22Rv1 (cell line): ENCODE measurements at regions not wholly inside any gene's neighbourhood (a gene's known extent, or its start where the extent isn't known, plus 50 kb on each side); places are given as distances from the start of the nearest gene placed in this dataset.

Experiments
- ZFX ChIP-seq: fragments of 450-650 bp; IDR thresholded peaks from 2 replicates; pipeline ENCODE4 v1.6.1; 2017; ENCODE audit warnings: antibody characterized with exemption, borderline replicate concordance
- TF ChIP-seq, protein P1 (sequence below): fragments of 450-650 bp; IDR thresholded peaks from 2 replicates; pipeline ENCODE4 v1.5.1; 2017; ENCODE audit warnings: mild to moderate bottlenecking

- TF ChIP-seq, protein P1, sequence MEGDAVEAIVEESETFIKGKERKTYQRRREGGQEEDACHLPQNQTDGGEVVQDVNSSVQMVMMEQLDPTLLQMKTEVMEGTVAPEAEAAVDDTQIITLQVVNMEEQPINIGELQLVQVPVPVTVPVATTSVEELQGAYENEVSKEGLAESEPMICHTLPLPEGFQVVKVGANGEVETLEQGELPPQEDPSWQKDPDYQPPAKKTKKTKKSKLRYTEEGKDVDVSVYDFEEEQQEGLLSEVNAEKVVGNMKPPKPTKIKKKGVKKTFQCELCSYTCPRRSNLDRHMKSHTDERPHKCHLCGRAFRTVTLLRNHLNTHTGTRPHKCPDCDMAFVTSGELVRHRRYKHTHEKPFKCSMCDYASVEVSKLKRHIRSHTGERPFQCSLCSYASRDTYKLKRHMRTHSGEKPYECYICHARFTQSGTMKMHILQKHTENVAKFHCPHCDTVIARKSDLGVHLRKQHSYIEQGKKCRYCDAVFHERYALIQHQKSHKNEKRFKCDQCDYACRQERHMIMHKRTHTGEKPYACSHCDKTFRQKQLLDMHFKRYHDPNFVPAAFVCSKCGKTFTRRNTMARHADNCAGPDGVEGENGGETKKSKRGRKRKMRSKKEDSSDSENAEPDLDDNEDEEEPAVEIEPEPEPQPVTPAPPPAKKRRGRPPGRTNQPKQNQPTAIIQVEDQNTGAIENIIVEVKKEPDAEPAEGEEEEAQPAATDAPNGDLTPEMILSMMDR: no peak
- TF ChIP-seq ZFX: no peak
These were observed 247.0 kb downstream of the CDH9 start for GRCh38 chr5:26791433-26791832.
